GM19351 (cell line): ENCODE measurements at regions not wholly inside any gene's neighbourhood (a gene's known extent, or its start where the extent isn't known, plus 50 kb on each side); places are given as distances from the start of the nearest gene placed in this dataset.

Experiments used
- ATAC-seq: cut with Tn5 transposase; IDR thresholded peaks from one replicate; pipeline ENCODE4 v1.9.1; 2021; ENCODE audit warnings: mild to moderate bottlenecking, moderate library complexity; ENCODE audit not compliant: unreplicated experiment

DNA sequence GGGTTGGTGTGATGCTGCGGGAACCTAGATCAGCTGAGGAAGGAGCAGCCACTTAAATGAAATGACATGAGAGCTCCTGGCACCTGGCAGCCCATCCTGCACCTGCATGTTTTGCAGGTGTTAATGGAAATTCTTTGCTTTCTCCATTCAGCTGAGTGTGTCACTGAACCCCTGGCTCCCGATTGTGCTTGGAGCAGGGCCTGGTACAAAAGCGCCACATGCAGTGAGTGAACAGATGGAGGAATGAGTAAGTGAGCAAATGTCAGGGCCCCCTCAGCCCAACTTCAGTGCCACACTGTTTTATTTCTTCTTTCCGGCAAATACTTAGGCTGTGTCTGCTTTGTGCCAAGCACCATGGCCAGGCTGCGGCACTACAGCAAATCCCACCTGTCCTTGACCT, 132.2 kb downstream of the ASB7 start:
- no peak for ATAC-seq

DNA sequence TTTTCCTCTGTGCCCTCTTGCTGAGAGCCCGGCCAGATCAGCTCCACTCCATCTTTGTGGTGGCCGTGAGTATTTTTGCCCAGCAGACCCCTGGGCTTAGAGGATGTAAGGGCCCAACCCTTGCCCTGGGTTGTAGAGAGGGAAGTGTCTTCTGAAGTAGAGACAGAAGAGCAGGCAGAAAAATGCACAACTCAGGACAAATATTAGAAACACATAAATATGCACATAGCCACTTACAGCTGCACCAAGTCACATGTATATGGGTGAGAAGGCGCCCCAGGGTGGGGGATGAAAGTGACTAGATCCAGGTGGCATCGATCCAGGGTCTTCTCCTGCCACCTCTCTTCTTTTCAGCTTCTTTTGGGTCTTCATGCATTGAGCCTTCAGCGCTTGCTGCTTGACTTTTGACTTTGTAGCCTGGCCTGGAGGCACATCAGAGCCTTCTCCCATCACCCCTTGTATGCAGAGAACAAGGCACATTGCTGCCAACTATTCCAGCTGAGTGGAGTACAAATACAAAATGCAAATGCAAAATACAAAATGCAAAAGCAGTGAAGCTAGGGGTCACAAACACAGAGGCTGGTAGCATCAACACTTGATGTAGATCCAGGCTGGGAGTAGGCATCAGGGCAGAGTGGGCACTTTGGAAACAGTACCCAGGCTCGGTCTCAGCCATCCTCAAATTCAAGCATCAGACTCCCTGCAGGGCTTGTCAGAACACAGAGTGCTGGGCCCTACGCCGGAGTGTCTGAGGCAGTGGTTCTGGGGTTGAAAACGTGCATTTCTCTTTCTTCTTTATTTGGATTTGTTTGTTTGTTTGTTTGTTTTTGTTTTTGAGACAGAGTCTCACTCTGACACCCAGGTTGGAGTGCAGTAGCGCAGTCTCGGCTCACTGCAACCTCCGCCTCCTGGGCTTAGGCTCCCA, 133.0 kb downstream of the ASB7 start:
- no peak for ATAC-seq

DNA sequence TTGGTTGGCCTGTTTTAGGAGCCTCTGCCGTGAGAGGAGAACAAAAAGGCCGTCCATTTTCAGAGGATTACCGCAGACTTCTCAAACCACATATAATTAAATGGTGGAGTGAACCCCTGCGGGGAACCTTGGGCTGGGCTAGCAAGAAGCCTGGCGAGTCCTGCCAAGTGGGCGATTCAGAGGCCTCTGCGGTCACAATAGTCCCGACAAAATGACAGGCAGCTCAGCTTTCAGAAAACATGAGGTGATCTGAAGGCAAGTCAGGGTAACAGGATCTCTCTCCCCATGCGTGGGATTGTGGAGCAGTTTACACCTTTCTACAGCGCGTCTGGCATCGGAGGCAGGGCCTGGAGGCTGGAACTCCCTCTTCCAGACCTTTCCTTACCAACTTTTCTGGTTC, 134.8 kb downstream of the ASB7 start:
- ATAC-seq = no peak

DNA sequence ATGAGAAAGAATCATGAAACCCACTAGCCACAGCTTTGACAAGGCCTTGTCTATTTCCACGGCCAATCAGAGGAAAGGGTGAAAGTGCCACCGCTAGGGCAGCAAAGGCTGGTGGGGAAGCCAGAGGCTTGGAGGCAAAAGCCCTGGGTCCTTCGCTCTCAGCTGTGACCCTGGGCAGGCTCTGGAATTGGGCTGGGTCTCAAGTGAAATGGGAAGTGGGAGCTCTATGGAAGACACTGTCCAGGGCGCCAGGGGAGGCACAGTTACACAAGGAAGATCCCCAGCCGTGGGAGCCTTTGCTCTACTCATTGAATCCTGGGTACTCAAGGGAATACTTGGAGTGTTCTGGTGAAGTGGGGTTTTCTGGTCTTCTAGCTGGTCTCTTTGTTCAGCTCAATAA, 136.2 kb downstream of the ASB7 start:
- no peak for ATAC-seq

DNA sequence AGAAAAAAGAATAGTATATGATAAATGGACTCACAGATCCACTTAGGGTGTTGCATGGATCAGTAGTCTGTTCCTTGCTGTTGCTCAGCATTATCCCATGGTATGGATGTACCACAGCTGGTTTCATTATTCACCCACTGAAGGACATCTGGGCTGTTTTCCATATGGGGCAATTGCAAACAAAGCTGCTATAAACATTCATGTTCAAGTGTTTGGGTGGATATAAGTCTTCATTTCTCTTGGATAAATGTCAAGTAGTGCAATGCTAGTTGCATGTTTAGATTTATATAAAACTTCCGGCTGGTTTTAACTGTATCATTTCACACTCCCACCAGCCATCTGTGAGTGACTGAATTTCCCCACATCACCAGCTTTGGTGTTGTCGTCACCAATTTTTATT, 137.7 kb downstream of the ASB7 start:
- ATAC-seq = no peak

DNA sequence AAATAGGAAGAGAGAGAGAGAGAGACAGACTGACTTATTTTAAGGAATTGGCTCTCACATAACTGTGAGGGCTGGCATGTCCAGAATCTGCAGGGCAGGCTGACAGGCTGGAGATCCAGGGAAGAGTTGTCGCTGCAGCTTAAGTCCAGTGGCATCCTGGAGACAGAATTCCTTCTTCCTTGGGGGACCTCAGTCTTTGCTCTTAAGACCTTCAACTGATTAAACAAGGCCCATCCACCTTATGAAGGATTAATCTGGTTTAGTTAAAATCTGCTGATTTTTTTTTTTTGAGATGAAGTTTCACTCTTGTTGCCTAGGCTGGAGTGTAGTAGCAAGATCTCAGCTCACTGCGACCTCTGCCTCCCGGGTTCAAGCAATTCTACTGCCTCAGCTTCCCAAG, 128.0 kb upstream of the ALDH1A3 start:
- no peak for ATAC-seq

DNA sequence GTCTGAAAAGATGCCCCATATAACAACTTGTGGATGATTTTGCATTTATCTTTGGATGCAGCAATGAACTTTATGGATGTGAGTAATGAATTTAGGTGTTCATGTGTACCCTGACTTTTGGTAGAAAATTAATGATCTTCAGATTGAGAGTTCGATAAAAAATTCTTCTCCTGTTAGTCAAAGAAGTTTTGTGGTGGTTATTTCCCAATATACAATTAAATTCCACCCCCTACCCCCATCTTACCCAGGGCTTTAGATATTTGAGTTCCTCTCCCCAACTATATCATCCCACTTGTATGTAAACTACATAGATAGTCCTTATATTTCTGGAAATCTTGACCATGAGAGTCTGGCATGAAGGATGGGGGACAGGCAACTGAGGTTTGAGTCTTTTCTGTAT, 126.1 kb upstream of the ALDH1A3 start:
- no peak for ATAC-seq

DNA sequence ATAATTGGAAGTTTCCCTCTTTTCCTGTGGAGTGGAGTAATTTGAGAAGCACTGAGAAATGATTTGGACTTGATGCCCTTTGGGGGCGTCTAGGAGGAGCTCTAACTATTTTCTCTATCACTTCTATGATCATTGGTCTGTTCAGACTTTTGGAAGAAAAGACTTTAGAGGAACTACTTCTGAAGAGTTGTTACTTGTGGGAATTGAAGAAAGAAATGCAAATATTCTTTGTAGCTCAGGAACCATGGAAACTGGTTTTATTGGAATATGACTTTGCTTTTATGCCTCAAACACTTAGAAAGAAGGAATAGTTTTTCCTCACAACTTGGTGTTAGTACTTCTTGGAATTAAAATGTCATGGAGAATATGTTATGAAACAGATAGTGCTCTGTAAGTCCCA, 122.0 kb upstream of the ALDH1A3 start:
- ATAC-seq = no peak

DNA sequence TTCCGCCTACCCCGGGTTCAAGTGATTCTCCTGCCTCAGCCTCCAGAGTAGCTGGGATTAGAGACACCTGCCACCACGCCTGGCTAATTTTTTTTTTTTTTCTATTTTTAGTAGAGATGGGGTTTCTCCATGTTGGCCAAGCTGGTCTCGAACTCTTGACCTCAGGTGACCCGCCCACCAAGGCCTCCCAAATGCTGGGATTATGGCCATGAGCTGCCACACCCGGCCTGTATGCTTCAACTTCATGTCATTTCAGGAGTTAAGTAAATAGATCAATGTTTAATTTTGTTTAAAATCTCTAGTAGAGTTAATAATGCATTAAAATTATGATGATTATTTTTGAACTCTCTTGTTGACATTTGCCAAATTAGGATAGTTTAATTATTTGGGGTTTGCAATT, 121.1 kb upstream of the ALDH1A3 start:
- ATAC-seq = no peak

DNA sequence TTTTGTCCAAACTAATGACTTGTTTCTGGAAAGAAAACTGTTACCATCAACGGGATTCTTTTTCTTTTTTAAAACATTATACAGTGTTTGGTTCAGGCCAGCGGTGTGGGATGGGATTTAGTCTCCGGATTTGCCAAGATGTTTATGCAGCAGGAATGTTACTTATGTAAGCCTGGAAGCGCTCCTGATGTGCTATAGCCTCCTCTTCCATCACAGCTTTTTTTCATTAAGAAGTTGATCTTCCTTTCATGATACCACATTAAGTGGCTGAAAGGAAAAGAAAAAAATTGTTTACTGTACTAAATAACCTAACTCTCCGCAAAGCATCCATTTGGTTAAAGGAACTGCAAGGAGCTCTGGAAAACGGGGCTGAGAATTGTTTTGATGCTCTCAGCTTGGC, 120.5 kb upstream of the ALDH1A3 start:
- no peak for ATAC-seq

DNA sequence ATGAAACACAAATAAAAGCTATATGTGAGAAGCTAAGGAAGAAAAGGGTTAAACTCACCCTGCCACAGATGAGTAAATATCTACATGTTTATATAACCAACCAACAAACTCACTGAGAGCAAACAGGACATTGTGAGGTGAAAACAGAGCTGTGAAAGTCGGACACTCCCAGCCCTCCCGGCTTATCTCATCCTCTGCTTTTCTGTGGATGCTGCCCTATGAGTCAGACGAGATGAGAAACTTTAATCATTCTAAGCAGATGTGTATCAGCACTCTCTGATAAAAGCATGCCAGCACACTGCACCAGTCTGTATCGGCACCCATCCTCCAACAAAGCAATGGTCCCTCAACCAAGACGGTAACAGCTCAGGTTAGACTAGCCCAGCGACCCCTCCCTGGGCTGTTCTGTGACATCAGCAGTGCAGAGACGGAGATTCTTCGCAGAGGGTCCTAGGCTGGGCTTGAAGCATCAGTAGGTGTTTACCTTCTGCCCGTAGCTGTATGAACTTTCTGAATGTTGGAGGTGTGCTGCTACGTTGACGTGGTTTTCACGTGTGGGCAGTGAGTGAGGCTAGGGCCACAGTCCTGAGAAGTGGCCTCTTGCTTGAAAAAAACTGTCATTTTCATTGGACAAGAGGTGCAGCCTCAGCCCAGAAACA, 119.8 kb upstream of the ALDH1A3 start:
- ATAC-seq = no peak

DNA sequence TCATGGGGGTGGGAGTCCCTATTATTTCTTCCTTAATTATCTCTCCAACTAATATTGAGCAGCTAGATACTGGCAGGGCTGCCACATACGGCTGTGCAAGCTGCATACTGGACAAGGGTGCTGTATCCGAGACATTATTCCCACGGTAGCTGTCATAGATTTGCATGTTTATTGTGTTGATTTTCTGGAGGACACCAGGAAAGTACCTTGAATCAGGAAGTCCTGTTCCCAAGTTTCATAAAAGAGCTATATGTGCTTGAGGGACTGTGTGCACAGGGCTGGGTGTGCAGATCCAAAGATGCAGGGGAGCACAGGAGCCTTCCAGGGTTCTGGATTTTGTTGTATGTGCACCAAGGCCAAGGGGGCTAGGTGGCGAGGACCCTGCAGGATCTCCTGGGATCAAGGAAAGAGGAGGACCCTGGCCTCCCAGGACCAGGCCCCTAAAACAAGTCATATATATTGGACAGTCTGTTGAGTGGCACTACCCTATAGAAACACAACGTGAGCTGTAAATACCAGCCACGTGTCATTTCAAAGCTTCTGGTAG, 119.2 kb upstream of the ALDH1A3 start:
- ATAC-seq = no peak

DNA sequence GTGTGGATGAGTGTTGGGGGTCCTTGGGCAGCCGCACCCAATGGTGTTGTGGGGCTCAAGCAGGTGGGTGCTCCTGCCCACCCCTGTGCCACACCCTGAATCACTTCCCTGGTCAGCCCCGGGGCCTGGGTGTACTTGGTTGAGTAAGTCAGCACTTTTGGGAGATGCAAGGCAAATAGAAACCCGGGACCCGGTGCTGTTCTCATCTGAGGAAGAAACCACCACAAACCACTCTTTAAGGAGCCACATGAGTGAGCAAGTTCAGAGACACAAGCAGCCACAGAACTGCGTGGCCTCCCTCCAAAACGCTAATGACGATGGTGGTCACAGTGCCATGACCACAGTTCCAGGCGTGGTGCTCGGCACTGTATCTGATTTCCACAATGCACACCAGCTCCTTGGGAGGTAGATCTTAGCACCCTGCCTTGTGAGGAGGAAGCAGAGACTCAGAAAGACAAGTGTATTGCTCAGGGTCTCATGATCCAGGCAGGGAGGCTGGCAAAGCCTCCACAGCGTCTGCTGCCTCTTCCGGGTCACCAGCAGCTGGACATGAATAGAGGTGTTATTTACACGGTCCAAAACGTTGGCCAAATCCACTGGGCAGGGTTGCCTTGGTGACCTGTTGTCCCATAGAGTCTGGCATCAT, 118.2 kb upstream of the ALDH1A3 start:
- ATAC-seq = no peak

DNA sequence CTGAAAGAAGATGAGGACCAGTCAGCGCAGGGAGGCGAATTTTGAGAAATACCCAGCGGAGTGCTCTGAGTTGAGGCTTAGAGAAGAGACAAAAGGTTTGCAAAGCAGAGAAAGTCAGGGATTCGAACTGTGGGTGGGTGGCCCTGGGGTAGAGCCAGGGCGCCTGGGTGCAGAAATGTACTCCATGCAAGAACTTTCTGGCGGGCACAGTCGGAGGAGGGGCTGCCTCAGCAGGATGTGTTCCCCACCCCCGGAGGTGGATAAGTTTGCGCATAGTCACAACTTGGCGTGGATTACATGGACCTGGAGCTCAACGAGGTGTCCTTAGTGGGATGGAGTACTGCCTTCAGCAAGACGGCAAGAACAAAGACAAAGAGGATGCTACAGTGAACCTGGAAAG, 117.3 kb upstream of the ALDH1A3 start:
- ATAC-seq = no peak

DNA sequence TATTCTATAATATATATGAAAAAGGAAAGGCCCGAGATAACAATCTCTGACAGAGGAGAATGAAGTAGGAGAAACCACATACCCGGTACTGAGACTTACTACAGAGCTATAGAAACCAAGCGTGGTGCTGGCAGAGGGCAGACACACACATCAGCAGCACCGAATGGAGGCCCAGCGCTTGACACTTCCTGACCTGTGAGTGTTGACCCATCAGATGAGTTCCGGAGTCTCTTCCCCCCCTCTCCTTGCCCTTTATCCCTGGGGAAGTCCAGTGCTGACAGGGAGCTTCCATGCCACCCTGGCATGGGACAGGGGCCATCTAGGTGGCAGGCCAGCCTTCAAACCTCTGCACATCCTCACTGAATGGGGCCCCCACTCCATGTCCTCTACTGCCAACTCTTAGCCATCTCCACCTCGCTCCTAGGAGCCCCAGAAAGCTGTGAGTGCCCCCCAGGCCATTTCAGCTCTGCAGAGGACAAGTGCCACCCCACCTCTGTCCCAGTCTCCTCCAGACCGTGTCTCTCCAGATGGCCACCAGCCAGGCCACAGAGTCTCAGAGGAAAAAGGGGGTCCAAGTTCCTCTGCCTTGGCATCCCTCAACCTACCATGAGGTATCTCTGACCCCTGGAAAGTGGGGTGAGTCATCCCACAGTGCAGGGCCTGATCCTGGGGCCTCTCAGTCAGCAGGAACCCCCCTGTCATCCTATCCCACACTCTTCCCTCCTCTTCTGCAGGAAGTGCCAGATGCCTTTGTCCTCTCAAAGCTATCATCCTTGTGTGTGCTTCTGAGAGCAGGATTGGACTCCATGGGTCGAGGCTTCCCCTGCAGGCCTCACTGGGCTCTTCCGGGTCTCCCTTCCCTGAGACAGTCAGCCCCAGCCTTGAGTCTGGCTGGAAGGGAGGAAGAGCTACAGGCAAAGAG, 116.5 kb upstream of the ALDH1A3 start:
- ATAC-seq = no peak

DNA sequence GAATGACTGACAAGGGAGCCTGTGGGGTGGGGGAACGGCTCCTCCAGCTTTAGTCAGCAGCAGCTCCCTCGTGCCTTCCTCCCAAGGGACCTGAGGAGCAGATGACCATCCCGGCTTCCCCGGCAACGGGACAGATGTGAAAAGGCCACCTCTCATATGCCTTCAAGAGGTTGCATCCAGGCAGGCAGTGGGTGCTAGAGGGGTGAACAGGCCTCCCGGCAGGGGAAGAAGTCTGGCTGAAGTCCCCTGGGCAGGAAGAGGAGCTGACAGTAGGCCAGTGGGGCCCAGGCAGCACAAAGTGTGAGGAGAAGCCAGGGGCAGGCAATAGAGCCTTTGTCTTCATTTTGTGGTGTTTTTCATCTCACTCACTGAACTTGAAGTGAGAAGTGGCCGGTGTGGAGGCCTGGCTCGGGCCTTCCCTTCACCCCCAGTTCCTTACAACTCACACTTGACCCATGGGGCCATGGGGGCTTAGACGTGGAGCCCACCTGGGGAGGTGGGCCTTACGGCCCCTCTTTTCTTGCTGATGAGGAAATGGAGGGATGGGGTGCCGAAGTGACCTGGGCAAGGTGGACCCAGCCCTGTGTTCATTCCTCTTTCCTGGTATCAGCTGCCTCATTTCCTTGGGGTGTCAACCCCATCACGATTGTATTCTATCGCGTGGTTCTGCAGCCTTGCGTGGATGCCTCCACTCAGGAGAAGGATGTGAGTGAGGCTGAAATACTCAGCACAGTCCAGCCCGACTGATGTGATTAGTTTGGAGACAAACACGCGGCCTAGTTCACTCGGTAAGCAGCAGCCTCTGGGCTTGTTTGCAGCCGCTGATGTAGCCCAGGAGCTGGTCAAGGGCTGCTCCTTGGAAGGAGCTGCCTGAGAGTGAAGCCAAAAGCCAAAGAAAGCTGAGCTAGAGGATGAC, 115.5 kb upstream of the ALDH1A3 start:
- no peak for ATAC-seq

DNA sequence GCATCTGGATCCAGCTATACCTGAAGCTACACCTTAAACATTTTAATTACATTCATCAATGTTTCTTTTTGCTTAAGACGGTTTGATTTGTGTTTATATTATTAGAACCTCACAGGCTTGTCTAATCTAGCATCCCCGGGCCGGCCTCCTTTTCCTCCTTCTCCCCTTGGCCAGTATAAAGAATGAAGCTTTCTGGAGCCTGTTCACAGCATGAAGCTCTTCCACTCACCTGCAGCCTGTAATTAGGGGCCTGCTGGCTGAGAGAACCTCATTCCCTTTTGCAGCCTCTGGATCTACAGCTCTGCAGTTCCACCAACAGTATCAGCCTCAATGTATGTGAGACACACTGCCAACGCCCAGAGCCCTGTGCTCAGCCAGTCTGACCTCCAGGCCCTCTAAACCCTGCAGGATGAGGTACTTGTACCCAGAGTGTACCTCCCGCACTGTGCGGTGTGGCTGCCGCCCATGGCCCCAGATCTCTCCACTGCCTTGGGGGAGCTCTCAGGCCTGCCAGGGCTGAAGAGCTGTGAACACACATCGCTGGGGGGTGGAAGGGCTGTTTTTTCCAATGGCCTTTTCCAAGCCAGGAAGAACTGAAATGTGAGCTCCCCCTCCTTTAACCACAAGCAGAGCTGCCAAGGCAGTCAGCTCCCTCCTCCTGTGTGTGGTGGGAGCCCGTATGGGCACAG, 114.7 kb upstream of the ALDH1A3 start:
- ATAC-seq = no peak

DNA sequence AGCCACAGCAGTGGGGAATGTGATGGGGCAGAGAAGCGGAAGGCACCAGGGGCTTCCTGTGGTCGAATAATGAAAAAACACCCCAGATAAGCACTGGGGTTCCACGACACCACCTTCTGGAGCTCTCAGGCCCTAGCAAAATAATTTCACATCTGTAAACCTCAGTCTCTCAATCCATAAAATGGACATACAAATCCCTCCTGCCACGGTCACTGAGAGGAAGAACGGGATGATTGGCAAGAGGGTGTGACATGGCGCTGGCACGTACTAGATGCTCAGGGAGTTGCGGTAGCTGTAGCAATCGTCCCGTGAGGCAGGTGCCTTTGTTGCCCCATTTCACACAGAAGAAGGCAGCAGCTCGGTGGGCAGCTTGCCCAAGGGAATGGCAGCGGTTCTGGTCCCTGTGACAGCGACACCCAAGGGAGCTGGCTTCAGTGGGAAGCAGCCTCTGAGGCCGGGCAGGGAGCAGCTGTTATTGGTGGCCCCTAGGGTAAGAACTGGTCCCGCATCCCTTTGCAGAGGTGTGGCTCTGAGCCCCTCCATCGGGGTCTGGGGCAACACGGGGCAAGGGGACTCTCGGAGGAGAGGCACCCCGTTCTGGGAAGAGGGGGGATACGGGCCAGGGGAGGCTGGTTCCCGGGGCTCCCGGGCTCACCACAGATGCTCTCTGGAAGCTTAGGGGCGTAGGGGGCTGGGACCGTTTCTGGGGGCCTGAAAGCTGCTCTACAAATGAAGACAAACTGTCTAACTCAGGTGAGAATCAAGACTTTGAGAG, 114.0 kb upstream of the ALDH1A3 start:
- ATAC-seq = no peak
